ENCODE measurements at regions not wholly inside any gene's neighbourhood (a gene's known extent, or its start where the extent isn't known, plus 50 kb on each side); places are given as distances from the start of the nearest gene placed in this dataset.

DNA sequence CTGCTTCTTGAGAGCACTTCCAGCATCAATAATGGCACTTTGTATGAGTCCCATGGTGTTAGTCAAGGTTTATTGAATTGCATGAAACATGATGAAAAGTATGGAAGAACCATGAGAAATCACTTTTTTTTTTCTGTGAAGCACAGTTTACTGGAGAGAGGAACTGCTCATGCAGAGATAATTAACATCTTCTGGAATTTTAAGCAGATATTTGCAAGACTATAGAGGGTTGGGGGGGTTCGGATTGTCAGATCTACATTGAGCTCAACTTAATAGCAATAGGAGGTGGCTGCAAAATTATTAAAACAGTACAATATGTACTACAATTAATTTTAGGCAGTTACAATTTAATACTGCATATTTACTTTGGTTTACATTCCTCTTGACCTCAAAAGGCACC is 204.4 kb upstream of the CDH10 start:
- TF ChIP-seq GLIS3 (CRISPR knock-in tag; IDR thresholded peaks at IDR 0.05) (no peak), ARNTL (CRISPR knock-in tag; IDR thresholded peaks at IDR 0.05; ENCODE audit: borderline replicate concordance, low read depth) (no peak), ZNF8 (CRISPR knock-in tag; IDR thresholded peaks at IDR 0.05) (no peak), TOX (CRISPR knock-in tag; IDR thresholded peaks at IDR 0.05; ENCODE audit: borderline replicate concordance) (no peak), TCF4 (CRISPR knock-in tag; IDR thresholded peaks at IDR 0.05; ENCODE audit: borderline replicate concordance) (no peak), ESRRG (CRISPR knock-in tag; IDR thresholded peaks at IDR 0.05) (no peak), ZFP3 (CRISPR knock-in tag; IDR thresholded peaks at IDR 0.05) (no peak), CSDC2 (CRISPR knock-in tag; IDR thresholded peaks at IDR 0.05) (no peak), PPARA (CRISPR knock-in tag; IDR thresholded peaks at IDR 0.05; ENCODE audit: borderline replicate concordance) (no peak), ZNF70 (CRISPR knock-in tag; IDR thresholded peaks at IDR 0.05) (no peak), ZNF565 (CRISPR knock-in tag; conservative IDR thresholded peaks at IDR 0.05; ENCODE audit: low read depth) (no peak)
- TF ChIP-seq, protein P1, sequence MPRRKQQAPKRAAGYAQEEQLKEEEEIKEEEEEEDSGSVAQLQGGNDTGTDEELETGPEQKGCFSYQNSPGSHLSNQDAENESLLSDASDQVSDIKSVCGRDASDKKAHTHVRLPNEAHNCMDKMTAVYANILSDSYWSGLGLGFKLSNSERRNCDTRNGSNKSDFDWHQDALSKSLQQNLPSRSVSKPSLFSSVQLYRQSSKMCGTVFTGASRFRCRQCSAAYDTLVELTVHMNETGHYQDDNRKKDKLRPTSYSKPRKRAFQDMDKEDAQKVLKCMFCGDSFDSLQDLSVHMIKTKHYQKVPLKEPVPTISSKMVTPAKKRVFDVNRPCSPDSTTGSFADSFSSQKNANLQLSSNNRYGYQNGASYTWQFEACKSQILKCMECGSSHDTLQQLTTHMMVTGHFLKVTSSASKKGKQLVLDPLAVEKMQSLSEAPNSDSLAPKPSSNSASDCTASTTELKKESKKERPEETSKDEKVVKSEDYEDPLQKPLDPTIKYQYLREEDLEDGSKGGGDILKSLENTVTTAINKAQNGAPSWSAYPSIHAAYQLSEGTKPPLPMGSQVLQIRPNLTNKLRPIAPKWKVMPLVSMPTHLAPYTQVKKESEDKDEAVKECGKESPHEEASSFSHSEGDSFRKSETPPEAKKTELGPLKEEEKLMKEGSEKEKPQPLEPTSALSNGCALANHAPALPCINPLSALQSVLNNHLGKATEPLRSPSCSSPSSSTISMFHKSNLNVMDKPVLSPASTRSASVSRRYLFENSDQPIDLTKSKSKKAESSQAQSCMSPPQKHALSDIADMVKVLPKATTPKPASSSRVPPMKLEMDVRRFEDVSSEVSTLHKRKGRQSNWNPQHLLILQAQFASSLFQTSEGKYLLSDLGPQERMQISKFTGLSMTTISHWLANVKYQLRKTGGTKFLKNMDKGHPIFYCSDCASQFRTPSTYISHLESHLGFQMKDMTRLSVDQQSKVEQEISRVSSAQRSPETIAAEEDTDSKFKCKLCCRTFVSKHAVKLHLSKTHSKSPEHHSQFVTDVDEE (CRISPR knock-in tag; IDR thresholded peaks at IDR 0.05): no peak
- TF ChIP-seq, protein P2, sequence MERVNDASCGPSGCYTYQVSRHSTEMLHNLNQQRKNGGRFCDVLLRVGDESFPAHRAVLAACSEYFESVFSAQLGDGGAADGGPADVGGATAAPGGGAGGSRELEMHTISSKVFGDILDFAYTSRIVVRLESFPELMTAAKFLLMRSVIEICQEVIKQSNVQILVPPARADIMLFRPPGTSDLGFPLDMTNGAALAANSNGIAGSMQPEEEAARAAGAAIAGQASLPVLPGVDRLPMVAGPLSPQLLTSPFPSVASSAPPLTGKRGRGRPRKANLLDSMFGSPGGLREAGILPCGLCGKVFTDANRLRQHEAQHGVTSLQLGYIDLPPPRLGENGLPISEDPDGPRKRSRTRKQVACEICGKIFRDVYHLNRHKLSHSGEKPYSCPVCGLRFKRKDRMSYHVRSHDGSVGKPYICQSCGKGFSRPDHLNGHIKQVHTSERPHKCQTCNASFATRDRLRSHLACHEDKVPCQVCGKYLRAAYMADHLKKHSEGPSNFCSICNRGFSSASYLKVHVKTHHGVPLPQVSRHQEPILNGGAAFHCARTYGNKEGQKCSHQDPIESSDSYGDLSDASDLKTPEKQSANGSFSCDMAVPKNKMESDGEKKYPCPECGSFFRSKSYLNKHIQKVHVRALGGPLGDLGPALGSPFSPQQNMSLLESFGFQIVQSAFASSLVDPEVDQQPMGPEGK (CRISPR knock-in tag; IDR thresholded peaks at IDR 0.05; ENCODE audit: borderline replicate concordance): no peak
- TF ChIP-seq, protein P3, sequence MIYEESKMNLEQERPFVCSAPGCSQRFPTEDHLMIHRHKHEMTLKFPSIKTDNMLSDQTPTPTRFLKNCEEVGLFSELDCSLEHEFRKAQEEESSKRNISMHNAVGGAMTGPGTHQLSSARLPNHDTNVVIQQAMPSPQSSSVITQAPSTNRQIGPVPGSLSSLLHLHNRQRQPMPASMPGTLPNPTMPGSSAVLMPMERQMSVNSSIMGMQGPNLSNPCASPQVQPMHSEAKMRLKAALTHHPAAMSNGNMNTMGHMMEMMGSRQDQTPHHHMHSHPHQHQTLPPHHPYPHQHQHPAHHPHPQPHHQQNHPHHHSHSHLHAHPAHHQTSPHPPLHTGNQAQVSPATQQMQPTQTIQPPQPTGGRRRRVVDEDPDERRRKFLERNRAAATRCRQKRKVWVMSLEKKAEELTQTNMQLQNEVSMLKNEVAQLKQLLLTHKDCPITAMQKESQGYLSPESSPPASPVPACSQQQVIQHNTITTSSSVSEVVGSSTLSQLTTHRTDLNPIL (CRISPR knock-in tag; IDR thresholded peaks at IDR 0.05; ENCODE audit: low read depth): no peak

Measured in SK-N-SH treated with all-trans-retinoic acid at 6 μM for 48 hours (cell line).